ENCODE measurements at regions not wholly inside any gene's neighbourhood (a gene's known extent, or its start where the extent isn't known, plus 50 kb on each side); places are given as distances from the start of the nearest gene placed in this dataset.

GRCh38 chr5:165836046-165836445, 2330.6 kb downstream of the MAT2B start:
- TF ChIP-seq CTCF (IDR thresholded peaks at IDR 0.05; ENCODE audit: low read depth, low read length, missing input control) = no peak
- TF ChIP-seq RAD21 (IDR thresholded peaks at IDR 0.05) = no peak
- TF ChIP-seq FOXA1 (IDR thresholded peaks at IDR 0.05) = no peak
- no peak for TF ChIP-seq REST (IDR thresholded peaks at IDR 0.05)
- TF ChIP-seq ATF3 (IDR thresholded peaks at IDR 0.05) = no peak
- no peak for TF ChIP-seq MAX (IDR thresholded peaks at IDR 0.05)
- no peak for TF ChIP-seq EGR1 (IDR thresholded peaks at IDR 0.05; ENCODE audit: low read depth in 2 of 2)

Measured in liver (tissue), 3 donors.